GM18517 (cell line): ENCODE measurements at regions not wholly inside any gene's neighbourhood (a gene's known extent, or its start where the extent isn't known, plus 50 kb on each side); places are given as distances from the start of the nearest gene placed in this dataset.

Experiments used
- ATAC-seq: cut with Tn5 transposase; IDR thresholded peaks from one replicate; pipeline ENCODE4 v1.9.1; 2021; ENCODE audit warnings: mild to moderate bottlenecking, moderate library complexity; ENCODE audit not compliant: unreplicated experiment

DNA sequence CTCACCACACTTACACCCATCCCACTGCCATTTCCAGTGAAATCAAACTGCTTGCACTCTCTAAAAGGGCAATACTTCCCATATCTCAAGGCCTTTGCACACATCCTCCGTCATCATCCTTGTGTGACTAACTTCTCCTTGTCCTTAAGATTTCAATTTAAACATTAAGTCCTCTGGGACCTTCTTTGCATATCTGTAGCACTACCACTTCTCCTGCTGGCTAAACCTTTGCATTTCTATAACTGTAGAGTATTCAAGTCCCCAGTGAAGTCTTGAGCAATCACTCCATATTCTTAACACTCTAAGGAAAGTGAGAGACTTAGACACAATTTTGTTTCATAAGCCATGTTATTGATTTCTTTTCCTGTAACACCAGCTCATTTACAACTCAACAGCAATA lies 136.8 kb upstream of the EPHA4 start:
- ATAC-seq: no peak

DNA sequence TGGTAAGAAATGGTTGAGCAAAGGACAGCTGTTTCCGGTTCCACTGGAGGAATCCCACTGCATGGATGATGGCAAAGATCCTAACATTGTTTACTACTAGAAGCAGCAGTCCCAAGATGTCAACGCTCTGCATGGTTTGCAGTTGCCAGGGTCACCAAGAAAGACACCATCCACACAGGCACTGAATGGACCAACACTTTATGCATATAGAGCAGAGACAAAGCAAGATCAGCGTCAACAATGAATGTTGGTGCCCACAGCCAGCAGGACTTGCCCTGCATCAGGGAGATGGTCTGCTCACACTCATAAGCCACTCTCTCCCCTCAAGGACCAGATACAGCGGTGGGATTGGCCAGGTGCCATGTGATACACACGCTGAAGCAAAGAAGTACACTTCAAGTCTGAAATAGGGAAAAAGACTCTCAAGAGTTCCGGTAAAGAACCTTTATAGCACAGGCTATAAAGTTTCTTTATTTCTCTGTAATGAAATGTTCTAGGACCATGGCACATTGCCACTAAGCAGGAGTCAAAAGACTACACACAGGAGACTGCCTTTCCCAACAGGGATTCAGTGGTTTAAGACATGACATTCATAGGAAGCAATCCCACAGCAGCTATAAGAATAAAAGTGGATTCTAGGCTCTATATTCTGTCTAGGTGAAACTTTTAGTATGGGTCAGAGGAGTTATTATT lies 133.2 kb upstream of the EPHA4 start:
- no peak for ATAC-seq

DNA sequence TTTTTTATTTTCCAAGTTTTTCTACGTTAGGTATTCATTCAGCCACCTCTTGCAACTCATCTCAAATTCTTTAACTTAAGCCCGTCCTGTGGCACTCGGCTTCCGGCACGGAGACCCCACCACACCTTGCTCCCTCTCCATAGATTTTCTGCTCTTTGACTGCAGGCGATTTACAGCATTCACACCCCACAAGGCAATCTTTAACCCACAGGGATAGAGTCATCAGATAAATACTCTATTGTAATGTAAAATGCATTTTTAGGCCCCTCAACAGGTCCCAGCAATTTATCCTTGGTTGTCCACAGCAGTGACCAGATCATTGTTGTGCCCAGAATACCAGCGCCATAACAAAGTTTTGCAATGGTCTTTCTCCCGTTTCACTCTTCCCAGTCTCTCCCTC lies 132.3 kb upstream of the EPHA4 start:
- ATAC-seq: no peak

DNA sequence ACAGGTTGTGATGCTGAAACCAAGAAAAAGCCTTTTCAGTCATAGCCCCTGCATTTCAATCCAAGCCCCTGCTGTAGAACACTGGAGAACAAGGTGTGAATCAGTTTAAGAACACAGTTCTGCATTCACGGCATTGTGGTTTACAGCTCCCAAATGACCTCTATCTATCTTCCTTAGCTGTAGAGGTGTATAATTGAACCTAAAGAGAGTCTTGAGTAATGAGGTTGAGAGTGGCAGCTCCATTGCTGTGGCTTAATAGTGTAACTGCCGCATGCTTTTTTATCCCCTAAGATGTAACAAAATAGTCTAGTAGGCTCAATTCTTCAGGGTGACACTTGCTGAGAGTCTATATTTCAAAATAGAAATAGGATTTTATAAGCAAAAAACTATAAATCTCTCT lies 121.3 kb upstream of the EPHA4 start:
- no peak for ATAC-seq

- no peak for ATAC-seq
Observed at GRCh38 chr2:221691571-221691970, 119.5 kb upstream of the EPHA4 start.

DNA sequence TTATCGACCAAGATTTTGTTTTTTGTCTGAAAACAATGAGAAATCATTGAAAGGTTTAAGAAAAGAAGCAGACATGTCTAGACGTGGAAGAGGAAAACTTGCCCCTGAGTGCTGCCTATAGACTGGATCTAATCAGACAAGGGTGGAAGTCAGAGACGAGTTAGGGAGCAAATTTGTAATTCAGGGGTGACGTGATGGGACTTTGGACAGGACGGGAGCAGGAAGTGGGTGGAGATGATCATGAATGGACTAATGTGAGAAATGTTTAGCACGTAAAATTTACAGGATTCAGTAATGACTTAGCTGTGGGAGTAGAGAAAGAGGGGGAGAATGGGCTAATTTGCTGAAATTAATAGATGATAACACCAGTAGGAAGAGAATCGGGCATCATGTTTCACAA lies 117.0 kb upstream of the EPHA4 start:
- no peak for ATAC-seq

- no peak for ATAC-seq
Observed at GRCh38 chr2:221680548-221680947, 108.4 kb upstream of the EPHA4 start.

GRCh38 chr2:221677688-221678087 lies 105.6 kb upstream of the EPHA4 start:
- no peak for ATAC-seq

DNA sequence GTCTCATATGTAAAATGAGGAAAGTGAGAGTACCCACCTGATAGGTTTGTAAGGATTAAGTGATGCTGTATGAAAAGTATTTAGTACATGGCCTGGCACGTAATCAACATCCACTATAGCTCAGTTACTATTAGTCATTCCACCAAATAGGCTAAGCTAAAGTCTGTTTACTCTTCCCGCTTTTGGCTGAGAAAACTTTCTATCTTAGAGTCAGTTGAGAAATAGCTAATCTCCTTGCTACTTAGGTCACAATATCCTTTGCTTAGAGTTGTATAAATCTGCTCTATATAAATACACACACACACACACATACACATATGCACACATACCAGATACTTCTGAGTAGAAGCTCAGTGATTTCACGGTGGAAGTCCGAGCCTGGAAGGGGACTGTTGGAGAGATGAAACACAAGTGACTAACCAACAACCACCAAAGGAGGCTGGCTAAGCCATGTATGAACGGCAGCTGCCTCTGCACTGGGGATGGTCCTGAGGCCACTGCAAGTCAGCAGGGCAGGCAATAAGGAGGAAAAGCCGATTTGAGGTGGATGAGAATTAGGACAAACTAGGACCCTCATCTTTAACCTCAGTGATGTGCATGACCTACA lies 104.6 kb upstream of the EPHA4 start:
- ATAC-seq: no peak

GRCh38 chr2:221675201-221675908 lies 103.3 kb upstream of the EPHA4 start:
- no peak for ATAC-seq

DNA sequence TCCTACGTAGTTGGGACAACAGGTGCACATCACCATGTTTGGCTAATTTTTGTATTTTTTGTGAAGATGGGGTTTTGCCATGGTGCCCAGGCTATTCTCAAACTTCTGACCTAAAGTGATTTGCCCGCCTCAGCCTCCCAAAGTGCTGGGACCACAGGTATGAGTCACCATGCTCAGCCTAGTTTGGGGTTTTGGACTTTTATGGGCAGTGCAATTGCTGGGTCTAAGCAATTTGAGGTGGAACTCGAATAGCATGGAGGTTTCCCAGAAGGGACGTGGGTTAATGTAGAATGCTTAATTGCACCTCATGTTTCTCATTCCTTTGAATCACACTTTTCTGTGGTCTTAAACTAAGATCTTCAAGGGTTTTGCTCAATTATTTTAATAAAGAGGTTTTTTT lies 102.3 kb upstream of the EPHA4 start:
- no peak for ATAC-seq

- ATAC-seq: no peak
Observed at GRCh38 chr2:221673248-221673647, 101.1 kb upstream of the EPHA4 start.

GRCh38 chr2:221671515-221671914 lies 99.4 kb upstream of the EPHA4 start:
- no peak for ATAC-seq

DNA sequence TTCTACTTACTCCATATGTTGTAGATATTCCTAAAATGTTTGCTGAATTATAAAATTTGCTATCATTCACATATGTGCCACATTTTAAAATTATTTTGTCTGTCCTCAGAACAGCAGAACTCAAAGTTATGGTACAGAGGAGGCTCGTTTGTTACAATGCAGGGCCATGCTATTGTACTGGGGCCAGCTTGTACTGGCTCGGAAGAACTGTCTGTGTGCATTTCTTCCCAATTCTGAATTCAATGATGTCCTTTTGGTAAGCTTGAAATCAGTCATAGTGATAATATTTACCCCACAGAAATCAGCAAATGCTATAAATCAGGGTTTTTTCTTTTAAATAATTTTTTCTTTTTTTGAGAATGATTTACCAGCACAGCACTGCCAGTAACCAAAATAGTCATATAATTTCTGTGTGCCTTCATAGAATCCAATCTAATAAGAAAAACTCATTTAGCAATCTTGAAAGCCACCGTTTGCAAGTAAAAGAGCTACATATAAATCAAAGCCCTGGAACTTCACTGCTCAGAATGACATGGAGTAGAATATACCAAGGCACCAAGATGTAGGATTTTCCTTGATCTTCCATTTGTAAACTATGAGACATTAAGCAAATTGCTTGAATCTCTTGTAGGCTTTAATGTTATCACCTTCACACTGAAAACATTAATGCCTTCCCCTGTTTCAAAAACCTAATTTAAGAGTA lies 90.7 kb upstream of the EPHA4 start:
- no peak for ATAC-seq

DNA sequence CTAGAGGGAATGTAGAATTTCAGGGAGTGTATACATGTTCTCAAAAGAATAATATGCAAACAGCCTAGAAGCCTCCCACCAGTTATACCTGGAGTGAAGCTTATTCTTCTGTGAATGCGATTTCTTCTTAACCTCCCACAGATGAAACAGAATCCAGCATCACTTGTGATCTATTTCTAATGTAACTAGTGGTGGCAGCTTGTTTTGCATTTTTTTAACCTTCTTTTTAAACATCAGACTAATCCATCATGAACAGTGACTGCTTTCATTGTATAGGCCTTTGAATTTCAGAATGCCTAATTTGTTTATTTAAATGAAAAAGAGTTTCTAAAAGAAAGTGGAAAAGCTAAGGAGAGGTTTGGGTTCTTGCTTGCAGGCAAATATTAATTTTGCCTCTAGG lies 85.7 kb upstream of the EPHA4 start:
- ATAC-seq: no peak

DNA sequence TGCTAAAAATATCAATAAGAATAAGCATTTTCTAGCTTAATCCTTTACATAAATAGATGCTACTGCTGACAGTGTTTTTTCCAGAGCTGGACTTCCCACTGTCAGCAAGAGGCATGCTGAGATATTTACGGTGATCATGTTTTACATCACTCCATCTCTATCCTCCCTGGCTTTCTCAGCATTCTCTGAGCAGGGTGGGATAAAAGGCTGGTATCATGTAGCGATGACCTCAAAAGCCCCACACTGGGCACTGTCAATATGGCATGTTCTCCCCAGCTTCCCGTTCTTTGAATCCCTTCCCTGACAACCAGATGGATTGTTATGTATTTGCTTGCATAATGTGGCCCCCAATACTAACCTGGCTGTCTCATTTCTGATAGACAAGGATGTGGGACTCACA lies 83.2 kb upstream of the EPHA4 start:
- no peak for ATAC-seq

DNA sequence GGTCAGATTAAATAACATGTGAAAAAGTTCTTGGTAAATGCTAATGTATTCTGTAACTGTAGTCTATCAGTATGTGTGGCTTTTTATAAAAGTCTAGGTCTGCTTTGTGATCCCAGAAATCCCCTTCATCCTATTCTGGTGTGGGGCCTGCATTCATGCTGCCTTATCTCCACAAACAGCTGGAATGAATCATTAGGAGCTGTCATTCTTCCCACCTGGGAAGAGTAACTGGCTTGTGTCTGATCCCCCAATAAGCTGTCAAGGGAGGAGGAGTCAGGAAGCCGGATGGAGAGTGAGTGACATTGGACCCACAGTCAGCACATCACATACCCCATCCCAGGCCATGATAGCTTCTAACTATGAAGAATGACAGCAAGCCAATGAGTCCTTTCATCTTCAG lies 81.1 kb upstream of the EPHA4 start:
- no peak for ATAC-seq

DNA sequence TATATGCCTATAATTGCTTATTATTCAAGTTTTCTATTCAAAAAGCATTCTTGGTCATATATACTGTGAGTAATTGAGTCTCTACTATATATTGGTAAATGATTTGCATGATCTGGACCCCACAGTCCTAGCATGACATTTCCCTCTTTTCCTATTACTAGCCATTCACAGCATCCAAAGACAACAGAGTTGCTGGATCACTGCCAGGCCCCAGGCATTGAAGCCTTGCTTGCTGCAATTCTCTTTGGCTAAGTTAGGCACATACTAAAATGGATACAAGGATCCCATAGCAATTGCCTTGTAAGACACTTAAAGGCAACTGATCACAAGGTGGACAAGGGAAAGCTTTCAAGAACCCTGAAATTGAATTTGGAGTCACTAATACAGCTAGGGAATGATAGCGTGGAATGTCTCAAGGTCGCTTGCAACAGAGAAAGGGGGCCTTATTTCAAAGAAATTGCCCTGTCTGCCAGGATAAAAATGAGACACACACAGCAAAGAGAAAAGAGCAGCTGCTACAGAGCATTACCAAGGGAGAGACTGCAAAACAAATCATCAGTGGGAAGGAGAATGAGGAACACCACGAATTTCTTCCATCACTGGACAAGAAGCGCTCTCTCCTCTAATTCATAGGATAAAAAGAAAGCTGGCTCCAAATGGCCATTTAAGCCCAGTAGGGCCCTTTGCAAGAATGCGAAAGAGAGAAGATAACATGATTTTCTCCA lies 77.1 kb upstream of the EPHA4 start:
- no peak for ATAC-seq

DNA sequence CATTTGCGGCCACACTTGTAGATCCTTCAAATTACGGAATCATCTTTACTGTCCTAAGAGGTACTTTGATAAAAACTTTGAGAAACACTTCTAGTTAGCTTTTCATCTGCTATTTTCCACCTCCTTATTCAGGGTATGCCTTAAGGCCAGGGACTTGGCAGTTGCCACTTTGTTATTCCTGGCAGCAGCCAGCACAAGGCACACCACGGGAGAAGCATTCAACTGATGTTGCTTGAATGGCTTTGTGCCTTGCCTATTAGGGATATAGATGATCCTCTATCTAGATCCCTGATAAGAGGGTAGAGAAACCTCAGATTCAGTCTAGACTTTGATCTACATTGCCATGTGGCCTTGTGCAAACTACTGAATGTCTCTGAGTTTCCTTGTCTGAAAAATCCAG lies 70.3 kb upstream of the EPHA4 start:
- ATAC-seq: no peak

DNA sequence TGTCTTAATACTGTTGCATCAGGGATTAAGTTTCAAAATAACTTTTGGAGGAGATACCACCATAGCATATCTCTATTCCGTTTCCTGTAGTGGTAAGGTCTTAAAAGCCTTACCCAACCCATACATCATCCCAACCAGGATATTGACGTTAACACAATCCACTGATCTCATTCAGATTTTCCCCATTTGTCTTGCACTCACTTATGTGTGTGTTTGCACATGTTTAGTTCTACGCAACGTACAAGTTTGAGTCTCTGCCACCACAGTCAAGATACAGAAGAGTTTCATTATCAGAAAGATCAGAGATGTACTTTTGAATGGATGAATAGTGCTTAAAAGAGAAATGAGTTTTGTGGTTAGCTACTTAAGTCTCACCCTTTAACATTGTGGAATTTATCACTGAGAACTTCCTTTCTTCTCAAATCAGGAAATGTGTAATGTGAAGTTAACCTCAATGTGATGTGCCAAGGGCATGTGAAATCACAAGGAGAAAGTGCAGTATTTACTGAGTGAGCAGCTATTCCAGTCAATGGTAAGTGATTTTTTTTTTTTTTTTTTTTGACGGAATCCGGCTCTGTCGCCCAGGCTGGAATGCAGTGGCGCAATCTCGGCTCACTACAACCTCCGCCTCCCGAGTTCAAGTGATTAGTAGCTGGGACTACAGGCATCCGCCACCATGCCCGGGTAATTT lies 69.2 kb upstream of the EPHA4 start:
- no peak for ATAC-seq

GRCh38 chr2:221640686-221641085 lies 68.6 kb upstream of the EPHA4 start:
- no peak for ATAC-seq
